H1 (cell line): ENCODE measurements at regions not wholly inside any gene's neighbourhood (a gene's known extent, or its start where the extent isn't known, plus 50 kb on each side); places are given as distances from the start of the nearest gene placed in this dataset.

Experiments
- CTCF ChIA-PET: fragments of 300-600 bp; sonication (Branson Sonifier 250); formaldehyde crosslinking; loops from one replicate; lab custom pipeline; 2021; ENCODE audit not compliant: partially characterized antibody; lab: Charles Lee
- POLR2A ChIA-PET: fragments of 300-600 bp; sonication (Branson Sonifier 250); formaldehyde crosslinking; loops from one replicate; lab custom pipeline; 2021; ENCODE audit warnings: inconsistent platforms; ENCODE audit not compliant: partially characterized antibody; lab: Charles Lee
- DNase-seq, 2 experiments: peaks; one replicate each; pipeline versions ENCODE4 v3.0.0 to v3.0.0-alpha.2; 2010 to 2022; ENCODE audit warnings: low spot score in 2 of 2, low read depth in 1 of 2, mixed read lengths in 1 of 2
- FAIRE-seq: peaks from 2 replicates; lab custom pipeline; 2011; peaks lifted over from hg19 to GRCh38; lab: Jason Lieb, UNC
- H2AFZ ChIP-seq: 2 replicates; pipeline ENCODE4 v1.8.1; 2012; ENCODE audit warnings: low read length, inconsistent platforms
- H2AK5ac ChIP-seq: 2 replicates; pipeline ENCODE4 v1.6.1; 2013; ENCODE audit warnings: low read depth, low read length
- H2BK120ac ChIP-seq: replicated peaks from 2 replicates; pipeline ENCODE3; 2013; ENCODE audit warnings: low read depth, low read length, inconsistent platforms
- H2BK12ac ChIP-seq: 2 replicates; pipeline ENCODE4 v1.6.1; 2013; ENCODE audit warnings: low read depth, low read length
- H2BK15ac ChIP-seq: 2 replicates; pipeline ENCODE4 v1.6.1; 2013; ENCODE audit warnings: low read length
- H2BK20ac ChIP-seq: 2 replicates; pipeline ENCODE4 v1.6.1; 2013; ENCODE audit warnings: low read length
- H2BK5ac ChIP-seq: 2 replicates; pipeline ENCODE4 v1.6.1; 2013; ENCODE audit warnings: low read depth, low read length
- H3K14ac ChIP-seq: 2 replicates; pipeline ENCODE4 v1.6.1; 2013; ENCODE audit warnings: inconsistent platforms; ENCODE audit not compliant: insufficient read length
- H3K18ac ChIP-seq: 2 replicates; pipeline ENCODE4 v1.6.1; 2013; ENCODE audit warnings: low read length; ENCODE audit errors: extremely low read depth
- H3K23ac ChIP-seq: 2 replicates; pipeline ENCODE4 v1.6.1; 2013; ENCODE audit warnings: inconsistent platforms; ENCODE audit not compliant: insufficient read length
- H3K23me2 ChIP-seq: 2 replicates; pipeline ENCODE4 v1.6.1; 2013; ENCODE audit warnings: low read depth, low read length
- H3K27ac ChIP-seq: 2 replicates; pipeline ENCODE4 v1.6.1; 2011; ENCODE audit warnings: low read depth, low read length, inconsistent platforms
- H3K27me3 ChIP-seq, 4 experiments: replicated peaks in 1 of 4; 1 replicate in 1 of 4; 2 replicates in 3 of 4; pipeline versions ENCODE4 v1.6.1 to v1.8.1; 2011 to 2013; ENCODE audit warnings: low read length in 3 of 4, mild to moderate bottlenecking in 3 of 4, inconsistent platforms in 2 of 4, mixed read lengths in 2 of 4, moderate library complexity in 1 of 4; ENCODE audit not compliant: control insufficient read depth in 3 of 4, insufficient read depth in 3 of 4; ENCODE audit errors: extremely low read depth in 1 of 4
- H3K36me3 ChIP-seq, 4 experiments: 2 replicates each; pipeline versions ENCODE4 v1.6.1 to v1.8.1; 2011 to 2013; ENCODE audit warnings: mild to moderate bottlenecking in 4 of 4, low read length in 3 of 4, moderate library complexity in 2 of 4, control low read depth in 1 of 4, inconsistent platforms in 1 of 4; ENCODE audit not compliant: insufficient read depth in 4 of 4, control insufficient read depth in 2 of 4
- H3K4ac ChIP-seq: replicated peaks from 2 replicates; pipeline ENCODE3; 2013; ENCODE audit warnings: low read length, low read depth, mixed read lengths, inconsistent platforms; ENCODE audit not compliant: insufficient read length
- H3K4me1 ChIP-seq, 4 experiments: replicated peaks in 1 of 4; 1 replicate in 1 of 4; 2 replicates in 3 of 4; pipeline versions ENCODE4 v1.6.1 to v1.8.1; 2011 to 2013; ENCODE audit warnings: low read length in 3 of 4, inconsistent platforms in 2 of 4, mixed read lengths in 1 of 4; ENCODE audit not compliant: insufficient read depth in 4 of 4, control insufficient read depth in 3 of 4
- H3K4me2 ChIP-seq, 2 experiments: 2 replicates each; pipeline versions ENCODE4 v1.6.1 to v1.8.1; 2011 to 2013; ENCODE audit warnings: low read depth in 2 of 2, low read length in 2 of 2, control low read depth in 1 of 2, inconsistent platforms in 1 of 2, mild to moderate bottlenecking in 1 of 2; ENCODE audit not compliant: insufficient read depth in 1 of 2
- H3K4me3 ChIP-seq, 4 experiments: fragments of 200-600, 300-600 bp in 1 of 4; sonication (generic), shearing (Covaris generic), sonication (Bioruptor Twin) in 1 of 4; 2 replicates each; pipeline versions ENCODE4 v1.5.1 to v1.8.1; 2011 to 2016; ENCODE audit warnings: low read length in 4 of 4, low read depth in 3 of 4, control low read depth in 2 of 4, inconsistent platforms in 2 of 4, mild to moderate bottlenecking in 2 of 4, mixed read lengths in 1 of 4, moderate library complexity in 1 of 4; ENCODE audit not compliant: insufficient read depth in 2 of 4; ENCODE audit errors: extremely low read depth in 1 of 4
- H3K56ac ChIP-seq: replicated peaks from 2 replicates; pipeline ENCODE3; 2013; ENCODE audit warnings: low read depth, mild to moderate bottlenecking, mixed read lengths, low read length, inconsistent platforms; ENCODE audit not compliant: insufficient read length
- H3K79me1 ChIP-seq: 2 replicates; pipeline ENCODE4 v1.6.1; 2013; ENCODE audit warnings: low read depth, low read length, control low read depth
- H3K79me2 ChIP-seq, 2 experiments: 2 replicates each; pipeline versions ENCODE4 v1.6.1 to v1.8.1; 2012 to 2013; ENCODE audit warnings: low read length in 2 of 2, mild to moderate bottlenecking in 2 of 2, inconsistent platforms in 1 of 2; ENCODE audit not compliant: insufficient read depth in 2 of 2, control insufficient read depth in 1 of 2
- H3K9ac ChIP-seq, 4 experiments: replicated peaks in 1 of 4; 1 replicate in 1 of 4; 2 replicates in 3 of 4; pipeline versions ENCODE4 v1.6.1 to v1.8.1; 2011 to 2013; ENCODE audit warnings: low read depth in 3 of 4, low read length in 3 of 4, control low read depth in 2 of 4, mild to moderate bottlenecking in 2 of 4, moderate library complexity in 2 of 4, inconsistent platforms in 1 of 4; ENCODE audit errors: extremely low read depth in 1 of 4
- H3K9me3 ChIP-seq, 2 experiments: 2 replicates each; pipeline versions ENCODE4 v1.6.1 to v1.8.1; 2012 to 2013; ENCODE audit warnings: mild to moderate bottlenecking in 2 of 2, moderate library complexity in 2 of 2, control low read depth in 1 of 2, inconsistent platforms in 1 of 2, low read depth in 1 of 2, low read length in 1 of 2, mixed read lengths in 1 of 2; ENCODE audit not compliant: insufficient read depth in 2 of 2
- H4K20me1 ChIP-seq, 2 experiments: replicated peaks in 1 of 2; 2 replicates each; pipeline versions ENCODE3 to v1.8.1; 2011 to 2013; ENCODE audit warnings: inconsistent platforms in 2 of 2, low read length in 2 of 2, mild to moderate bottlenecking in 1 of 2; ENCODE audit not compliant: insufficient read depth in 2 of 2, control insufficient read depth in 1 of 2
- H4K5ac ChIP-seq: 2 replicates; pipeline ENCODE4 v1.6.1; 2013; ENCODE audit warnings: low read length, low read depth, mixed read lengths, inconsistent platforms; ENCODE audit not compliant: insufficient read length
- H4K8ac ChIP-seq: 2 replicates; pipeline ENCODE4 v1.8.0; 2013; ENCODE audit warnings: mild to moderate bottlenecking, moderate library complexity, low read length, inconsistent platforms; ENCODE audit not compliant: insufficient read depth; ENCODE audit errors: extremely low read depth
- H4K91ac ChIP-seq: replicated peaks from 2 replicates; pipeline ENCODE3; 2013; ENCODE audit warnings: low read length, mixed read lengths, inconsistent platforms; ENCODE audit not compliant: insufficient read length
- BACH1 ChIP-seq: IDR thresholded peaks from 2 replicates; pipeline ENCODE4 v1.6.1; 2012; ENCODE audit warnings: low read length, improper control_type of control experiment
- HDAC2 ChIP-seq, 2 experiments: fragments of 300-600 bp in 1 of 2; sonication (generic) in 1 of 2; IDR thresholded peaks; 2 replicates each; pipeline ENCODE4 v1.6.1; 2011 to 2012; ENCODE audit warnings: low read depth in 2 of 2, low read length in 2 of 2, mild to moderate bottlenecking in 2 of 2, moderate library complexity in 2 of 2, borderline replicate concordance in 1 of 2, inconsistent platforms in 1 of 2
- JUN ChIP-seq: IDR thresholded peaks from 2 replicates; pipeline ENCODE4 v1.6.1; 2011; ENCODE audit warnings: low read depth, mild to moderate bottlenecking, improper control_type of control experiment, low read length
- NRF1 ChIP-seq: IDR thresholded peaks from 2 replicates; pipeline ENCODE4 v1.6.1; 2011; ENCODE audit warnings: mild to moderate bottlenecking, low read depth, low read length, improper control_type of control experiment
- PHF8 ChIP-seq: fragments of 200-600 bp; sonication (generic); conservative IDR thresholded peaks from 2 replicates; pipeline ENCODE4 v1.7.1; 2012; ENCODE audit warnings: low read depth, mild to moderate bottlenecking, inconsistent platforms, low read length, moderate library complexity
- WGBS, 2 experiments: shearing (Covaris generic) in 1 of 2; methylation state at CpG; one replicate each; pipeline versions ENCODE4 v1.1.6 to v1.1.7; 2013 to 2015; ENCODE audit warnings: low lambda C conversion rate in 2 of 2, mixed read lengths in 2 of 2, inconsistent platforms in 1 of 2, low coverage in 1 of 2, missing lambda C conversion rate in 1 of 2; ENCODE audit not compliant: insufficient replicate concordance in 2 of 2, insufficient coverage in 1 of 2, insufficient read length in 1 of 2; ENCODE audit errors: extremely low coverage in 1 of 2, missing lambda C conversion rate in 1 of 2; 5-methylcytosine and 5-hydroxymethylcytosine counted together

DNA sequence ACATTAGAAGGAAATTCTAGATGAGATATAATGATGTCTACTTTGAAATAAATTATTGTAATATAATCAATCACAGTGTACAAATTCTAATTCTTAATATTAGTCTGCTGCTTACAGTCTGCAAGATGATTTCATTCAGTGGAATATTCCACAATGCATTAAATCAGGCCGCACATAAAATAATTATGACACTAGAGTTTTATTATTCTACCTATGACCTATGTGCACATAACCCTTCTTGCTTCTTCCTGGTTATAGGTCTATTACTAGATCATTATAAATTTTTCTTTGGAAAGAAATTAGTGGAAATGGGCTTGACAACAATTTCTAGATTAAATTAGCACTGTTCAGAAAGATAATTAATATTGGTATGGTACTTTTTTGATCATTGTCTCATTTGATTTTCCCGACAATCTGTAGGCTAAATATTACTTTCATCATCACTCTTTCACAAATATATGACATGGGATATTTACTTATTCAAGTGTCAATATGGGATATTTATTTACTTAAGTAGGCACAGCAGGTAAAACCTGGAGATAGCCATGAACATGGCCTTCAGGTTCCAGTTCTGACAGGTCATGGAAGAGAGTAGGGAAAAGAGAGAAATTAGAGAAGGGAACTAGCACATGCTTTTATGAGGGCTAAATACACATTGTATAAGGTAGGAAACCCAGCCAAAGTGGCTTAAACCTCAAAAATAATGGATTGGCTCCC is 476.4 kb downstream of the TOX3 start:
- no peak overlapping the region for H4K5ac ChIP-seq
- H3K27me3 ChIP-seq: no peaks in the 10 kb centered on the region
- no peak overlapping the region for H4K91ac ChIP-seq
- no peak overlapping the region for H4K8ac ChIP-seq
- TF ChIP-seq JUN (no peak), PHF8 (no peak), NRF1 (no peak), HDAC2 (IDR thresholded peaks at IDR 0.05; ENCODE audit: borderline replicate concordance in 1 of 2, low read depth in 2 of 2, low read length in 2 of 2) (no peak), BACH1 (no peak)
- ChIA-PET POLR2A (no interaction called here), CTCF (interaction anchor here (0.6 to 4.6 kb wide), 26 partner anchors 9 to 951 kb away, joined by 3 to 78 read pairs (median 4); no protein-coding TSS in a partner anchor)
- no peak overlapping the region for H3K4me2 ChIP-seq
- no peak overlapping the region for H2AFZ ChIP-seq
- DNase-seq (no peak), FAIRE-seq (no peak)
- no peak overlapping the region for H3K18ac ChIP-seq
- no peaks in the 10 kb centered on the region for H3K79me2 ChIP-seq
- H3K79me1 ChIP-seq: no peaks in the 10 kb centered on the region
- no peak overlapping the region for H3K23ac ChIP-seq
- no peak overlapping the region for H3K56ac ChIP-seq
- peaks cover 0 to 3% of the 10 kb centered on the region in 2 experiments; a peak in 1 of 4 replicates for H3K9me3 ChIP-seq
- no peak overlapping the region for H3K4ac ChIP-seq
- no peaks in the 10 kb centered on the region for H3K36me3 ChIP-seq
- H2BK5ac ChIP-seq: no peak overlapping the region
- H3K23me2 ChIP-seq: no peaks in the 10 kb centered on the region
- no peak overlapping the region for H2BK20ac ChIP-seq
- H3K4me1 ChIP-seq: no peaks in the 10 kb centered on the region
- H4K20me1 ChIP-seq: no peaks in the 10 kb centered on the region
- no peak overlapping the region for H2BK15ac ChIP-seq
- WGBS, 2 experiments: 93% methylated on average over 2 of the region's 2 CpGs; no CpG with 5 or more reads in 1 of the 2 experiments
- no peak overlapping the region for H3K14ac ChIP-seq
- H2AK5ac ChIP-seq: no peak overlapping the region
- H2BK120ac ChIP-seq: no peak overlapping the region
- H2BK12ac ChIP-seq: no peak overlapping the region
- no peak overlapping the region for H3K4me3 ChIP-seq
- H3K27ac ChIP-seq: no peak overlapping the region
- H3K9ac ChIP-seq: no peak overlapping the region
